SU-DHL-6 (cell line): ENCODE measurements at regions not wholly inside any gene's neighbourhood (a gene's known extent, or its start where the extent isn't known, plus 50 kb on each side); places are given as distances from the start of the nearest gene placed in this dataset.

ENCODE experiments used
- EZH2phosphoT487 ChIP-seq: fragments of 200-600 bp; sonication (generic), shearing (Covaris generic); conservative IDR thresholded peaks from 2 replicates; pipeline ENCODE4 v1.6.1; 2018; ENCODE audit warnings: mild to moderate bottlenecking, antibody characterized with exemption, low read length, moderate library complexity, mixed read lengths
- TF ChIP-seq, protein P1 (sequence below): fragments of 200-600 bp; sonication (generic); IDR thresholded peaks from one replicate; pipeline ENCODE4 v1.5.1; 2017; ENCODE audit warnings: antibody characterized with exemption, mild to moderate bottlenecking, low read length, moderate library complexity; ENCODE audit not compliant: insufficient read depth, poor library complexity, severe bottlenecking

DNA sequence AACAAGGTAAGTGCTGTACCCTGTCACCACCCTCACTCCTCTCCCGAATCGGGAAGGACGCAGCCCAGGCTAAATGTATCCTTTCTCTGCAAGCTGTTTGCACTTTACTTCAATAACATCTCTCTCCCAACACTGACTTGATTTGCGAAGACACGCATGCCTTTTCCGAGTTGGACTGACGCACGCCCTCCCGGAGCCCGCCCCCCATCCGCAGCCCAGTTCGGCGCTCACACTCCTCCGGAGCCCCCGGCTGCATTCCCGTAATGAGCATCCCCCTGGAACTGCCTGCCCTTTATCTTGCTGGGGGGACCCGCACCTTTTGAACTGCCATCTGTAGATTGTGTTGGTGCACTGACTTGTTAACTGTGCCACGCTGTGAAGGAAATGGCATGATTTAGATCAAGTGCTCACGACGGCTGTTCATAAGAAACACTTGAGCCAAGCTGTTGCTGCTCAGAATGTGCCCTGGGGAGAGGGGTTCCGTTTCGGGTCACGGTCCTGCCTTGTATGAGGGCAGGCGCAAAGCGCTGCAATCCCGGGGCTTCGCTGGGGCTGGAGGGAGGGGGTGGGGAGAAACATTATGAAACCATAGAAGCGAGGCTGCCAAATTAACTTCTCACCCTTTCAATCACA, 176.6 kb upstream of the CDKN3 start:
- TF ChIP-seq, protein P1, sequence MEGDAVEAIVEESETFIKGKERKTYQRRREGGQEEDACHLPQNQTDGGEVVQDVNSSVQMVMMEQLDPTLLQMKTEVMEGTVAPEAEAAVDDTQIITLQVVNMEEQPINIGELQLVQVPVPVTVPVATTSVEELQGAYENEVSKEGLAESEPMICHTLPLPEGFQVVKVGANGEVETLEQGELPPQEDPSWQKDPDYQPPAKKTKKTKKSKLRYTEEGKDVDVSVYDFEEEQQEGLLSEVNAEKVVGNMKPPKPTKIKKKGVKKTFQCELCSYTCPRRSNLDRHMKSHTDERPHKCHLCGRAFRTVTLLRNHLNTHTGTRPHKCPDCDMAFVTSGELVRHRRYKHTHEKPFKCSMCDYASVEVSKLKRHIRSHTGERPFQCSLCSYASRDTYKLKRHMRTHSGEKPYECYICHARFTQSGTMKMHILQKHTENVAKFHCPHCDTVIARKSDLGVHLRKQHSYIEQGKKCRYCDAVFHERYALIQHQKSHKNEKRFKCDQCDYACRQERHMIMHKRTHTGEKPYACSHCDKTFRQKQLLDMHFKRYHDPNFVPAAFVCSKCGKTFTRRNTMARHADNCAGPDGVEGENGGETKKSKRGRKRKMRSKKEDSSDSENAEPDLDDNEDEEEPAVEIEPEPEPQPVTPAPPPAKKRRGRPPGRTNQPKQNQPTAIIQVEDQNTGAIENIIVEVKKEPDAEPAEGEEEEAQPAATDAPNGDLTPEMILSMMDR = no peak
- TF ChIP-seq EZH2phosphoT487 = no peak
